GM21576 (cell line): ENCODE measurements at regions not wholly inside any gene's neighbourhood (a gene's known extent, or its start where the extent isn't known, plus 50 kb on each side); places are given as distances from the start of the nearest gene placed in this dataset.
"Not testable (repeated sequence)": the region's sequence is repeated elsewhere in the genome, so short reads cannot be mapped to it uniquely, and the experiment has no call there.

Experiments
- ATAC-seq: cut with Tn5 transposase; IDR thresholded peaks from one replicate; pipeline ENCODE4 v1.9.1; 2021; ENCODE audit warnings: mild to moderate bottlenecking, moderate library complexity; ENCODE audit not compliant: unreplicated experiment

- ATAC-seq = not testable (repeated sequence)
Observed at GRCh38 chr16:62780081-62780480, 743.8 kb upstream of the CDH8 start.

- ATAC-seq = no peak
Observed at GRCh38 chr16:62764572-62764971, 728.3 kb upstream of the CDH8 start.

GRCh38 chr16:62760398-62760797, 724.2 kb upstream of the CDH8 start:
- ATAC-seq = no peak

GRCh38 chr16:62755938-62756337, 719.7 kb upstream of the CDH8 start:
- no peak for ATAC-seq

GRCh38 chr16:62752854-62753253, 716.6 kb upstream of the CDH8 start:
- no peak for ATAC-seq

- no peak for ATAC-seq
Observed at GRCh38 chr16:62751218-62751617, 715.0 kb upstream of the CDH8 start.

- no peak for ATAC-seq
Observed at GRCh38 chr16:62741692-62742091, 705.5 kb upstream of the CDH8 start.

GRCh38 chr16:62738666-62739460, 702.6 kb upstream of the CDH8 start:
- no peak for ATAC-seq

- ATAC-seq = no peak
Observed at GRCh38 chr16:62732092-62732491, 695.9 kb upstream of the CDH8 start.

- not testable (repeated sequence) for ATAC-seq
Observed at GRCh38 chr16:62724670-62725269, 688.5 kb upstream of the CDH8 start.

GRCh38 chr16:62720651-62721050, 684.4 kb upstream of the CDH8 start:
- no peak for ATAC-seq

- no peak for ATAC-seq
Observed at GRCh38 chr16:62717026-62717425, 680.8 kb upstream of the CDH8 start.

GRCh38 chr16:62715701-62716100, 679.5 kb upstream of the CDH8 start:
- ATAC-seq = no peak

GRCh38 chr16:62712566-62712965, 676.3 kb upstream of the CDH8 start:
- no peak for ATAC-seq

GRCh38 chr16:62711797-62712196, 675.6 kb upstream of the CDH8 start:
- no peak for ATAC-seq

GRCh38 chr16:62709794-62710193, 673.6 kb upstream of the CDH8 start:
- no peak for ATAC-seq

GRCh38 chr16:62701426-62701825, 665.2 kb upstream of the CDH8 start:
- no peak for ATAC-seq

- ATAC-seq = no peak
Observed at GRCh38 chr16:62700426-62701294, 664.4 kb upstream of the CDH8 start.

GRCh38 chr16:62692685-62693084, 656.4 kb upstream of the CDH8 start:
- no peak for ATAC-seq

GRCh38 chr16:62681819-62682218, 645.6 kb upstream of the CDH8 start:
- no peak for ATAC-seq

GRCh38 chr16:62678796-62679195, 642.6 kb upstream of the CDH8 start:
- no peak for ATAC-seq

- no peak for ATAC-seq
Observed at GRCh38 chr16:62676306-62676705, 640.1 kb upstream of the CDH8 start.
